ENCODE measurements at regions not wholly inside any gene's neighbourhood (a gene's known extent, or its start where the extent isn't known, plus 50 kb on each side); places are given as distances from the start of the nearest gene placed in this dataset.

DNA sequence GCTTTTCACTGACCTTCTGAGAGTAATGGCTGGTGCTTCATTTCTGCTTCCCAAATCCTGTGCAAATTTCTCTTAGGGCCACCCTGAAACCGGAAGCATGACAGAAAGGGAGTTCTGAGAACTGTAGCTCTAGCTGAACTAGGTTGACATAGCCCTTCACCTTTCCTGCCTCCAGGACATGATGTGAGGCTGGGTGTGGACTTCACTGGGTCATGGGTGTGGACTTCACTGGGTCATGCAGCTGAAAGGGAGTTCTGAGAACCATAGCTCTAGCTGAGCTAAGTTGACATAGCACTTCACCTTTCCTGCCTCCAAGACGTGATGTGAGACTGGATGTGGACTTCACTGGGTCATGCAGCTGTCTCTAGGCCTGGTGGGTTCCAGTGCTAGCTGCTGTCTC, 54.3 kb upstream of the NLRP1 start:
- TF ChIP-seq, protein P1, sequence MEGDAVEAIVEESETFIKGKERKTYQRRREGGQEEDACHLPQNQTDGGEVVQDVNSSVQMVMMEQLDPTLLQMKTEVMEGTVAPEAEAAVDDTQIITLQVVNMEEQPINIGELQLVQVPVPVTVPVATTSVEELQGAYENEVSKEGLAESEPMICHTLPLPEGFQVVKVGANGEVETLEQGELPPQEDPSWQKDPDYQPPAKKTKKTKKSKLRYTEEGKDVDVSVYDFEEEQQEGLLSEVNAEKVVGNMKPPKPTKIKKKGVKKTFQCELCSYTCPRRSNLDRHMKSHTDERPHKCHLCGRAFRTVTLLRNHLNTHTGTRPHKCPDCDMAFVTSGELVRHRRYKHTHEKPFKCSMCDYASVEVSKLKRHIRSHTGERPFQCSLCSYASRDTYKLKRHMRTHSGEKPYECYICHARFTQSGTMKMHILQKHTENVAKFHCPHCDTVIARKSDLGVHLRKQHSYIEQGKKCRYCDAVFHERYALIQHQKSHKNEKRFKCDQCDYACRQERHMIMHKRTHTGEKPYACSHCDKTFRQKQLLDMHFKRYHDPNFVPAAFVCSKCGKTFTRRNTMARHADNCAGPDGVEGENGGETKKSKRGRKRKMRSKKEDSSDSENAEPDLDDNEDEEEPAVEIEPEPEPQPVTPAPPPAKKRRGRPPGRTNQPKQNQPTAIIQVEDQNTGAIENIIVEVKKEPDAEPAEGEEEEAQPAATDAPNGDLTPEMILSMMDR (IDR thresholded peaks at IDR 0.05): no peak
- no peak for TF ChIP-seq POLR2A (IDR thresholded peaks at IDR 0.05)

All from Peyer's patch (tissue), 4 donors.